HL-60 (cell line): ENCODE measurements at regions not wholly inside any gene's neighbourhood (a gene's known extent, or its start where the extent isn't known, plus 50 kb on each side); places are given as distances from the start of the nearest gene placed in this dataset.
"Not testable (repeated sequence)": the region's sequence is repeated elsewhere in the genome, so short reads cannot be mapped to it uniquely, and the experiment has no call there.

Experiments used
- DNase-seq, 2 experiments: peaks; one replicate each; pipeline ENCODE4 v3.0.0-alpha.2; 2010 to 2020; ENCODE audit warnings: low read depth in 1 of 2, low spot score in 1 of 2
- H3K27ac ChIP-seq: fragments of 250-450 bp; sonication (Bioruptor Pico); replicated peaks from 2 replicates; pipeline ENCODE4 v1.5.1; 2020; ENCODE audit warnings: mild to moderate bottlenecking, moderate library complexity
- H3K27me3 ChIP-seq: fragments of 250-450 bp; sonication (Bioruptor Pico); 2 replicates; pipeline ENCODE4 v1.5.1; 2021; ENCODE audit warnings: mild to moderate bottlenecking, moderate library complexity; ENCODE audit not compliant: insufficient read depth, poor library complexity, severe bottlenecking
- H3K4me3 ChIP-seq: replicated peaks from 2 replicates; pipeline ENCODE4 v1.5.1; 2011; ENCODE audit warnings: mild to moderate bottlenecking, control low read depth, low read length; ENCODE audit not compliant: insufficient read depth
- CTCF ChIP-seq: IDR thresholded peaks from one replicate; pipeline ENCODE4 v1.5.1; 2011; ENCODE audit warnings: low read length, control low read depth, inconsistent platforms; ENCODE audit not compliant: insufficient read depth
- GABPA ChIP-seq: IDR thresholded peaks from 2 replicates; pipeline ENCODE4 v1.6.1; 2012; ENCODE audit warnings: low read depth
- POLR2AphosphoS5 ChIP-seq: IDR thresholded peaks from 2 replicates; pipeline ENCODE4 v1.6.1; 2012; ENCODE audit warnings: low read depth
- SPI1 ChIP-seq: IDR thresholded peaks from 2 replicates; pipeline ENCODE4 v1.6.1; 2012; ENCODE audit warnings: low read depth, mild to moderate bottlenecking, borderline replicate concordance
- TF ChIP-seq, protein P1 (sequence below): IDR thresholded peaks from 2 replicates; pipeline ENCODE4 v1.6.1; 2012; ENCODE audit warnings: low read depth; ENCODE audit not compliant: insufficient replicate concordance

- Histone ChIP-seq H3K4me3 (no peak overlapping the region), H3K27me3 (no peaks in the 10 kb centered on the region), H3K27ac (no peak overlapping the region)
- no peak for DNase-seq
- no peak for TF ChIP-seq SPI1
Measured at GRCh38 chr1:70727886-70728489, 316.9 kb downstream of the CTH start.

DNA sequence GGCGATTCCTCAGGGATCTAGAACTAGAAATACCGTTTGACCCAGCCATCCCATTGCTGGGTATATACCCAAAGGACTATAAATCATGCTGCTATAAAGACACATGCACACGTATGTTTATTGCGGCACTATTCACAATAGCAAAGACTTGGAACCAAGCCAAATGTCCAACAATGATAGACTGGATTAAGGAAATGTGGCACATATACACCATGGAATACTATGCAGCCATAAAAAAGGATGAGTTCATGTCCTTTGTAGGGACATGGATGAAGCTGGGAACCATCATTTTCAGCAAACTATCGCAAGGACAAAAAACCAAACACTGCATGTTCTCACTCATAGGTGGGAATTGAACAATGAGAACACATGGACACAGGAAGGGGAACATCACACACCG is 311.1 kb downstream of the PTGER3 start:
- not testable (repeated sequence) for DNase-seq, H3K4me3 ChIP-seq, H3K27me3 ChIP-seq, H3K27ac ChIP-seq

GRCh38 chr1:70737125-70737524 is 310.5 kb downstream of the PTGER3 start:
- TF ChIP-seq, protein P1, sequence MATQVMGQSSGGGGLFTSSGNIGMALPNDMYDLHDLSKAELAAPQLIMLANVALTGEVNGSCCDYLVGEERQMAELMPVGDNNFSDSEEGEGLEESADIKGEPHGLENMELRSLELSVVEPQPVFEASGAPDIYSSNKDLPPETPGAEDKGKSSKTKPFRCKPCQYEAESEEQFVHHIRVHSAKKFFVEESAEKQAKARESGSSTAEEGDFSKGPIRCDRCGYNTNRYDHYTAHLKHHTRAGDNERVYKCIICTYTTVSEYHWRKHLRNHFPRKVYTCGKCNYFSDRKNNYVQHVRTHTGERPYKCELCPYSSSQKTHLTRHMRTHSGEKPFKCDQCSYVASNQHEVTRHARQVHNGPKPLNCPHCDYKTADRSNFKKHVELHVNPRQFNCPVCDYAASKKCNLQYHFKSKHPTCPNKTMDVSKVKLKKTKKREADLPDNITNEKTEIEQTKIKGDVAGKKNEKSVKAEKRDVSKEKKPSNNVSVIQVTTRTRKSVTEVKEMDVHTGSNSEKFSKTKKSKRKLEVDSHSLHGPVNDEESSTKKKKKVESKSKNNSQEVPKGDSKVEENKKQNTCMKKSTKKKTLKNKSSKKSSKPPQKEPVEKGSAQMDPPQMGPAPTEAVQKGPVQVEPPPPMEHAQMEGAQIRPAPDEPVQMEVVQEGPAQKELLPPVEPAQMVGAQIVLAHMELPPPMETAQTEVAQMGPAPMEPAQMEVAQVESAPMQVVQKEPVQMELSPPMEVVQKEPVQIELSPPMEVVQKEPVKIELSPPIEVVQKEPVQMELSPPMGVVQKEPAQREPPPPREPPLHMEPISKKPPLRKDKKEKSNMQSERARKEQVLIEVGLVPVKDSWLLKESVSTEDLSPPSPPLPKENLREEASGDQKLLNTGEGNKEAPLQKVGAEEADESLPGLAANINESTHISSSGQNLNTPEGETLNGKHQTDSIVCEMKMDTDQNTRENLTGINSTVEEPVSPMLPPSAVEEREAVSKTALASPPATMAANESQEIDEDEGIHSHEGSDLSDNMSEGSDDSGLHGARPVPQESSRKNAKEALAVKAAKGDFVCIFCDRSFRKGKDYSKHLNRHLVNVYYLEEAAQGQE = no peak
- TF ChIP-seq CTCF (no peak), SPI1 (no peak), GABPA (no peak), POLR2AphosphoS5 (no peak)
- H3K27ac ChIP-seq = no peak overlapping the region
- no peak for DNase-seq
- no peak overlapping the region for H3K4me3 ChIP-seq
- H3K27me3 ChIP-seq = no peaks in the 10 kb centered on the region

- H3K27ac ChIP-seq = no peak overlapping the region
- DNase-seq = no peak
- TF ChIP-seq POLR2AphosphoS5 = no peak
Measured at GRCh38 chr1:70738624-70739023, 309.0 kb downstream of the PTGER3 start.

GRCh38 chr1:70745199-70745598 is 302.4 kb downstream of the PTGER3 start:
- Histone ChIP-seq H3K4me3 (no peak overlapping the region), H3K27me3 (no peaks in the 10 kb centered on the region), H3K27ac (no peak overlapping the region)
- DNase-seq = no peak
- no peak for TF ChIP-seq POLR2AphosphoS5
- TF ChIP-seq, protein P1 = no peak
- TF ChIP-seq GABPA = no peak
- TF ChIP-seq SPI1 = no peak
- TF ChIP-seq CTCF = no peak

More at GRCh38 chr1:70738624-70739023, 309.0 kb downstream of the PTGER3 start:
- Histone ChIP-seq H3K4me3 (no peak overlapping the region), H3K27me3 (no peaks in the 10 kb centered on the region)

GRCh38 chr1:70746062-70746461 is 301.6 kb downstream of the PTGER3 start:
- H3K27ac ChIP-seq, H3K4me3 ChIP-seq, DNase-seq, H3K27me3 ChIP-seq: not testable (repeated sequence)

- not testable (repeated sequence) for H3K4me3 ChIP-seq, DNase-seq, H3K27ac ChIP-seq, H3K27me3 ChIP-seq
Measured at GRCh38 chr1:70747123-70747522, 300.5 kb downstream of the PTGER3 start.

GRCh38 chr1:70751676-70752287 is 295.8 kb downstream of the PTGER3 start:
- not testable (repeated sequence) for DNase-seq, H3K27me3 ChIP-seq, H3K4me3 ChIP-seq, H3K27ac ChIP-seq
